OCI-M1 (cell line): ENCODE measurements at regions not wholly inside any gene's neighbourhood (a gene's known extent, or its start where the extent isn't known, plus 50 kb on each side); places are given as distances from the start of the nearest gene placed in this dataset.
A peak's percentile ranks its signal among the peaks of the same experiment; 100 is the strongest.

Experiments
- DNase-seq: peaks from one replicate; lab custom pipeline; 2025; lab: John Stamatoyannopoulos, UW

- DNase-seq, result peak; percentile 68
These were observed 168.7 kb downstream of the UBE2E3 start for GRCh38 chr2:181149056-181149455.

- DNase-seq, result no peak
These were observed 171.8 kb downstream of the UBE2E3 start for GRCh38 chr2:181152226-181152625.

- DNase-seq, result no peak
These were observed 172.3 kb downstream of the UBE2E3 start for GRCh38 chr2:181152701-181153100.

DNA sequence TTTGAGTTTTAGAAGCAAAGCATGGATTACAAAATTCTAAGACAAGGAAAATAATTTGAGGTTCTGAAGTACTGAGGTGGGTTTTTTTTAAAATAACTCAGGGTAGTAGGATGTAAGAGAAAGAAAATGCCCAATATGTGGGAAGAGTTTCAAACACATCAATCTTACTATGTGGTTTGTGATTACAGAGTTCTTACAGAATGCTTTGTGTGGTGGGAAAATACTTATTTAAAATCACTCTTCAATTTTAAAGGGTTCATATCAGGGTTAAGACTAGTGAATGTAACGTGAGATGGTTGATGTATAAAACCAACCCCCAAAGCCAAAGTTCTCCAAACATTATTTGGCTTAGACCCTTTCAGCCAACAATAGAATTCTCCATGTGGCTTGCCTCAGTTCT lies 173.5 kb downstream of the UBE2E3 start:
- DNase-seq, result no peak

DNA sequence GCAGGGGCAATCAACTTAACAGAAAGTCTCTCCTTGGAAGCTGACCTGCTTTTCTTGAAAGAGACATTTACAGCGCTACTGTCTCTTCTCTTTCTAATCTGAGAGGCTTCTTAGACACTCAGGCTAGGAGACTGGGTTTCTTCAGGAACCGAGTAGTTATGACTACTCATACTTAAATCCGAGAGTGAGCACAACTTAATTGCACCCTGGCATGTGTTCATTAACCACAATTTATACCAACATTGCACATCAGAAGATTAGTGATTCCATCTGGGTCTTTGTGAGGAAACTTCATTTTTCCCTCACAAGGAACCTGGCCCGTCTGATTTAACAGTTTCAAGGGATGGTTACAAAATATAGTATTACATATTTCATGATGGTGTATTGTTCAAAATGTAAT lies 176.9 kb downstream of the UBE2E3 start:
- DNase-seq, result no peak

DNA sequence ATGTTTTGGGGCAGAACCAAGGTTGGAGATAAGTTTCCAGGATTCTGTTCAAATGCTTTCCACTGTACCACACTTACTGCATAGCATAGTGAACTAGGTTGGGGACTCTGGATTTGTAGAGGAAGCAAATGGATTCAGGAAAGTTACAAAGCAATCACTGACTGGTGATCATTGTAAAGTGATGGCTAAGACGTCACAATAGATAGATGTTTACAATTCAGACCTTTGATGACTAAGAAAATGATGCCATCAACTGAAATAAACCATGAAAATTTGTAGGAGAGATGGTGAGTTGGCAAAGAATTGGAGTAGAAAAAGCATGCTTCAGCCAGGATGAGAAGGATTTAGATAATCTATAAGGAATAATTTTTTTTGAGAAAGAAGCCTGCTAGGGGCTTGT lies 178.0 kb downstream of the UBE2E3 start:
- no peak for DNase-seq

- no peak for DNase-seq
These were observed 181.2 kb downstream of the UBE2E3 start for GRCh38 chr2:181161615-181162014.

- no peak for DNase-seq
These were observed 182.7 kb downstream of the UBE2E3 start for GRCh38 chr2:181163139-181163538.

DNA sequence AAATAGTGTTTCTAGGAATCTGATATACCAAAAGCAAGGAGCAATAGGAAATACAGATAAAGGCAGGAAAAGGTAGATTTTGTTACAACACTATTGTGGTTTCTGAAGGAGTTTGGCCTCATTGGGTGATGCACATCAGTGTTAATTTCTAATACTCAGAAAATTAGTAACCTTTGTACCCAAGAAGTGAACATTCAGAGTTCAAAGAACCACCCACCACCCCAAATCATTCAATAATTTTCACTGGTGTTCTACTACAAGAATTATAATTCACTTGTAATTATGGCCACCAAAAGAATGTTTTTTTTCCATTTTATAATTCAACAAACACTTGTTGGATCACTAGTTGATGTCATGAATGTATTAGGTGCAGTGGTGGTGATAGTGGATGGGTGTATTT lies 183.3 kb downstream of the UBE2E3 start:
- DNase-seq, result no peak

- DNase-seq, result no peak
These were observed 184.3 kb downstream of the UBE2E3 start for GRCh38 chr2:181164699-181165098.

GRCh38 chr2:181165199-181165868 lies 184.9 kb downstream of the UBE2E3 start:
- no peak for DNase-seq

- DNase-seq, result no peak
These were observed 189.1 kb downstream of the UBE2E3 start for GRCh38 chr2:181169503-181169902.

- no peak for DNase-seq
These were observed 189.9 kb downstream of the UBE2E3 start for GRCh38 chr2:181170256-181170655.

DNA sequence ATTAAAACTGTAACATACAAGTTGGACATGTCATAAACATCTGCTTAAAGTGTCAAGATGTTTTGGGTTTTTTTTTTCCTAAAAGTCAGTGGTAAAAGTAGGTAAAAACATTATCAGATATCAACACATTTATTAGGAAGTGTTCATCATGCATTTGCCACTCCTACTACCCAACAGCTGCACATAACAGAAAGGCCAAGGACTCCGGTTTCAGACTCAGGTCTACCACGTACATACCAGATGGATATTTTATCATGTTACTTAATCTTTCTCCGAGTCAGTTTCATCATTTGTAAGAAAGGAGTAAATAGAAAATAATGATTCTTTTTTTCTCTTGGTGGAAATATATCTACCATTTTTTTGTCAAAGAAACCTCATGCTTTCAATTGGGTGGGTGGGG lies 192.3 kb downstream of the UBE2E3 start:
- no peak for DNase-seq

- peak; percentile 78 for DNase-seq
These were observed 194.5 kb downstream of the UBE2E3 start for GRCh38 chr2:181174611-181175580.

DNA sequence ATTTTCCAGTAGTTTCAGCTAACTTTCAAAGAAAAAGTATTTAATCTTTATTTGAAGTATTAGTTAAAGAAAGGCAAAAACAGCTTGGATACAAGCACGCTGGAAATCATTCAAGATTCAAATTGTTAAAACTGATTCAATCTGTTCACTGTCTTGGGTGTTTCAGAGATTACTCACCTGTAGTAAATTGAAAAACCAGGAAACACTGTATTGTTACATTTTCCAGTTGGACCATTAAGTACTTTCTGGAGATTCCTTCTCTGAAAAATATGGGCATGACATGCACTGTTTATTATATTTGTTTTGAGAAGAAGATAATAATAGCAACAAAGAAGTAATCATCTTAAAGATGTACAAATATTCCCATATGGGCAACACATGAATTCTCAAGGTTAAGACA lies 196.1 kb downstream of the UBE2E3 start:
- no peak for DNase-seq

DNA sequence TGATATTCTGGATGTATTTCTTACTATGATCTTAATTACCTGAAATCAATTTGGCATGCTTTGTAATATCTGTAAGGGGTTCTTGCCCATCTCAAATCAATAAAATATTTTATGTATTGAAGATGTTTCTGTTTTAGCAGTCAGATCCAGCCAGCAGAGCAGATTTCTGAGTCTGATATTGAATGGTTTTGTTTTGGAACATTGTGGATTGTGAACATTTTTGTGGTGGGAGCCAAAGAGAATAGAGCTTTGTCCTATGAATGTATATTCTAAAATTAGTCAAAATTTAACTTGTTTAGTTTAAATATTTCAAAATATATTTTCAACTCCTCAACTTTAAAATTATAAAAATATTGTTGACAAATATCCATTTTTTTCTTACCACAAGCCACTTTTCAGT lies 197.0 kb downstream of the UBE2E3 start:
- DNase-seq, result no peak

DNA sequence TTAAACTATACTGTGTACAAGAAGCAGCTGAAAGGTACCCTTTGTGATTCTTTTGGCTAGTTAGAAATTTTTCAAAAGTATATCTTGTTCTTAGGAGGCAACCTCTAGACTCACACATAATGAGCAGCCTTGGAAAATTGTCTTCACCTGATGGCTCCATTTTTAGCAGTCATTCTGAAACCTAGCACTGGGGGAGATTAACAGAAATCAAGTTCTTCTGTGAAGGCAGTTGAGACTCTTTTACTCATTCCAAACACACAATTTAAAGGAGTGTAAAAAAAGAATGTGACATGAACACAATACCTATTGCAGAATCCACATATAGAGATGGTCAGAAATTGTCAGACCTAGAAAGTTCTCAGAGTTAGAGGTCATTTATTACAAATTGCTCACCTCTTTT lies 197.7 kb downstream of the UBE2E3 start:
- no peak for DNase-seq

GRCh38 chr2:181178823-181179412 lies 198.5 kb downstream of the UBE2E3 start:
- peak; percentile 41 for DNase-seq

DNA sequence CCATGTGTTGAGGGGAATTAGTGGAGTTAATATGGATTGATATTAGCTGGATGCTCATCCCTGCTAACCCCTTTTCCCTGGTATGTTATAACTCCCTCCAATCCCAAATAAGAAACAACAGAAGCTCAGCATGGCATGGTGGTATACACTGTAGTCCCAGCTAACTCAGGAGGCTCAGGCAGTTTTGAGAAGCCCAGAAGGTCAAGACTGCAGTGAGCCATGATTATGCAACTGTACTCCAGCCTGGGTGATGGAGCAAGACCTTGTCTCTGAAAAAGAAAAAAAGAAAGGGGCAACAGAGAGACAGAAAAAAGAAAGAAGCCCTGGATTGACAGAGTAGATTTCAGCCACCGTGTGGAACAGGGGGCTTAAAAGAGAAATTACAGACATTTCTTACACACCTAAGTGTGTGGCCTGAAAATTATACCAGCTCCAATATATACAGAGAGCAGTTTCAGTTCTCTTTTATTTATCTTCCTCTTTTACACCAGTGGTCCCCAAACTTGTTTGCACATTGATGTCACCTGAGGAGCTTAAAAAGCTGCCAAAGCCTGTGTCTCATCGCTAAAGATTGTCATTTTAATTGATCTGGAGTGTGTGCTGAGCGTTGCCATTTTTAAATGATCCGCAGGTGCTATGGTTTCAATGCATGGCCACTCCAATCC lies 203.6 kb downstream of the UBE2E3 start:
- no peak for DNase-seq

DNA sequence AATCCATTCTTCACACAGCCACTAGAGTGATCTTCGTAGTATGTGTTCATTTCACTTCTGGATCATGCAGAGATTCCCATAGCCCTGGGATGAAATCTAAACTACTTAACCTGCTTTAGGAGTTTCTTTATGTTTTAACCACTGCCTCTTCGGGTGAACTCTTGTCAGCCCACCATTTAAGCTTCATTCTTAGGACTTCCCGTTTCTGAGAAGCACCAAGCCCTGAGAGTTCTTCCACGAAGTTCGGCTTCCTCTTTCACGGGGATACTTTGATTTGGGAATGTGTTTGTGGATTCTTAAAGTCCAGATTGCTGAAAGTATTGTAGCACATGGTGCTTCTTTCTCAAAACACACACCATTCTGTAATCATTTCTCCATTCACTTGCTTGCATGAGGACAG lies 205.0 kb downstream of the UBE2E3 start:
- DNase-seq, result peak; percentile 62

GRCh38 chr2:181185948-181186347 lies 205.5 kb downstream of the UBE2E3 start:
- no peak for DNase-seq
